Uterus (tissue), 3 donors: ENCODE measurements at regions not wholly inside any gene's neighbourhood (a gene's known extent, or its start where the extent isn't known, plus 50 kb on each side); places are given as distances from the start of the nearest gene placed in this dataset.

Experiments used
- DNase-seq, 2 donors: peaks; one replicate each; pipeline ENCODE4 v3.0.0-alpha.2; 2019 to 2020
- H3K27ac ChIP-seq, 2 donors: fragments of 200-600 bp; sonication (generic); 1 replicate in 1 of 2; 2 replicates in 1 of 2; pipeline ENCODE4 v1.5.1; 2016 to 2018
- H3K27me3 ChIP-seq, 2 donors: fragments of 200-600 bp; sonication (generic); one replicate each; pipeline ENCODE4 v1.5.1; 2018 to 2019; ENCODE audit warnings: control low read depth in 1 of 2
- H3K36me3 ChIP-seq, 2 donors: fragments of 200-600 bp; sonication (generic); one replicate each; pipeline ENCODE4 v1.5.1; 2019; ENCODE audit warnings: control low read depth in 1 of 2
- H3K4me1 ChIP-seq, 2 donors: fragments of 200-600 bp; sonication (generic); one replicate each; pipeline ENCODE4 v1.5.1; 2018 to 2019; ENCODE audit warnings: control low read depth in 1 of 2
- H3K4me3 ChIP-seq, 2 donors: fragments of 200-600 bp; sonication (generic); 1 replicate in 1 of 2; 2 replicates in 1 of 2; pipeline ENCODE4 v1.5.1; 2018 to 2019; ENCODE audit warnings: mild to moderate bottlenecking in 1 of 2
- H3K9me3 ChIP-seq, 2 donors: fragments of 200-600 bp; sonication (generic); one replicate each; pipeline ENCODE4 v1.5.1; 2019; ENCODE audit warnings: control low read depth in 1 of 2
- CTCF ChIP-seq, 4 experiments: fragments of 200-600 bp in 2 of 4; fragments of 450-650 bp in 2 of 4; sonication (generic) in 2 of 4; IDR thresholded peaks; one replicate each; pipeline ENCODE4 v1.5.1; 2016 to 2019; ENCODE audit warnings: antibody characterized with exemption in 4 of 4, mild to moderate bottlenecking in 2 of 4, moderate library complexity in 1 of 4
- POLR2A ChIP-seq, 2 donors: fragments of 450-650 bp; IDR thresholded peaks; one replicate each; pipeline ENCODE4 v1.6.1; 2016; ENCODE audit warnings: antibody characterized with exemption in 2 of 2, mild to moderate bottlenecking in 1 of 2, moderate library complexity in 1 of 2
- intact Hi-C: fragments of 100-400 bp; cut with DNase I; formaldehyde crosslinking; loops from one replicate; pipeline ENCODE4 v1.15.1; 2023; ENCODE audit warnings: low total_unique reads
- donor health status: DM: yes; HTN: yes; CAD: no.

- DNase-seq: no peak
- no peak overlapping the region for H3K27ac ChIP-seq
- no peaks in the 10 kb centered on the region for H3K9me3 ChIP-seq
- H3K36me3 ChIP-seq: no peaks in the 10 kb centered on the region
- H3K4me3 ChIP-seq: no peak overlapping the region
- TF ChIP-seq CTCF (IDR thresholded peaks at IDR 0.05) (no peak), POLR2A (IDR thresholded peaks at IDR 0.05) (no peak)
- H3K27me3 ChIP-seq: no peaks in the 10 kb centered on the region
- intact Hi-C loops: no loop called here
- H3K4me1 ChIP-seq: no peaks in the 10 kb centered on the region
These were observed 188.0 kb upstream of the TPM1 start for GRCh38 chr15:62854420-62855084.

- no peaks in the 10 kb centered on the region for H3K36me3 ChIP-seq
- no peak for TF ChIP-seq POLR2A (IDR thresholded peaks at IDR 0.05)
- TF ChIP-seq CTCF (IDR thresholded peaks at IDR 0.05): no peak
- intact Hi-C loops: no loop called here
- H3K27me3 ChIP-seq: no peaks in the 10 kb centered on the region
- no peak overlapping the region for H3K27ac ChIP-seq
- DNase-seq: no peak
- no peak overlapping the region for H3K4me3 ChIP-seq
- no peaks in the 10 kb centered on the region for H3K4me1 ChIP-seq
- no peaks in the 10 kb centered on the region for H3K9me3 ChIP-seq
These were observed 187.5 kb upstream of the TPM1 start for GRCh38 chr15:62855085-62855476.

- Histone ChIP-seq H3K9me3 (no peaks in the 10 kb centered on the region), H3K4me3 (no peak overlapping the region), H3K27me3 (no peaks in the 10 kb centered on the region), H3K36me3 (no peaks in the 10 kb centered on the region), H3K27ac (no peak overlapping the region), H3K4me1 (no peaks in the 10 kb centered on the region)
- intact Hi-C loops: no loop called here
- DNase-seq: no peak
- no peak for TF ChIP-seq CTCF (IDR thresholded peaks at IDR 0.05)
- no peak for TF ChIP-seq POLR2A (IDR thresholded peaks at IDR 0.05)
These were observed 185.9 kb upstream of the TPM1 start for GRCh38 chr15:62856466-62857246.

- H3K9me3 ChIP-seq: no peaks in the 10 kb centered on the region
- H3K27me3 ChIP-seq: no peaks in the 10 kb centered on the region
- H3K4me3 ChIP-seq: no peak overlapping the region
- no peak for DNase-seq
- H3K27ac ChIP-seq: no peak overlapping the region
- H3K36me3 ChIP-seq: no peaks in the 10 kb centered on the region
- intact Hi-C loops: no loop called here
- no peaks in the 10 kb centered on the region for H3K4me1 ChIP-seq
- TF ChIP-seq CTCF (IDR thresholded peaks at IDR 0.05) (no peak), POLR2A (IDR thresholded peaks at IDR 0.05) (no peak)
These were observed 185.1 kb upstream of the TPM1 start for GRCh38 chr15:62857411-62857853.

GRCh38 chr15:62858343-62858742 is 184.2 kb upstream of the TPM1 start:
- DNase-seq: no peak
- H3K9me3 ChIP-seq: no peaks in the 10 kb centered on the region
- H3K27me3 ChIP-seq: no peaks in the 10 kb centered on the region
- no peaks in the 10 kb centered on the region for H3K4me1 ChIP-seq
- no peak overlapping the region for H3K4me3 ChIP-seq
- intact Hi-C loops: no loop called here
- no peaks in the 10 kb centered on the region for H3K36me3 ChIP-seq
- no peak overlapping the region for H3K27ac ChIP-seq
- TF ChIP-seq POLR2A (IDR thresholded peaks at IDR 0.05) (no peak), CTCF (IDR thresholded peaks at IDR 0.05) (no peak)
